Ecto neural progenitor cell (in vitro differentiated cells): ENCODE measurements at regions not wholly inside any gene's neighbourhood (a gene's known extent, or its start where the extent isn't known, plus 50 kb on each side); places are given as distances from the start of the nearest gene placed in this dataset.
"Not testable (repeated sequence)": the region's sequence is repeated elsewhere in the genome, so short reads cannot be mapped to it uniquely, and the experiment has no call there.

ENCODE experiments used
- DNase-seq: peaks from one replicate; pipeline ENCODE4 v3.0.0-alpha.2; 2018; ENCODE audit warnings: low spot score

- DNase-seq, result no peak
Observed at GRCh38 chr2:161480123-161480522, 64.0 kb downstream of the TBR1 start.

DNA sequence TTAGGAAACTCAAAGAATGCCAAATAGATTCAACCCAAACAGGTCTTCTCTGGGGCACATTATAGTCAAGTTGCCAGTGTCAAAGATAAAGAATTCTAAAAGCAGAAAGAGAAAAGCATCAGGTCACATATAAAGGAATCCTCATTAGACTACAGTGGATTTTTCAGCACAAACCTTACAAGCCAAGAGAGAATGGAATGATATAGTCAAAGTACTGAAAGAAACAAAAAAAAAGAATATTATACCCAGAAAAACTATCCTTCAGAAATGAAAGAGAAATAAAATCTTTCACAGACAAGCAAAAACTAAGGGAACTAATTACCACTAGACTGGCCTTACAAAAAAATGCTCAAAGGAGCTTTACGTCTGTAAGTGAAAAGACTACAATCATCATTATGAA, 65.5 kb downstream of the TBR1 start:
- no peak for DNase-seq

DNA sequence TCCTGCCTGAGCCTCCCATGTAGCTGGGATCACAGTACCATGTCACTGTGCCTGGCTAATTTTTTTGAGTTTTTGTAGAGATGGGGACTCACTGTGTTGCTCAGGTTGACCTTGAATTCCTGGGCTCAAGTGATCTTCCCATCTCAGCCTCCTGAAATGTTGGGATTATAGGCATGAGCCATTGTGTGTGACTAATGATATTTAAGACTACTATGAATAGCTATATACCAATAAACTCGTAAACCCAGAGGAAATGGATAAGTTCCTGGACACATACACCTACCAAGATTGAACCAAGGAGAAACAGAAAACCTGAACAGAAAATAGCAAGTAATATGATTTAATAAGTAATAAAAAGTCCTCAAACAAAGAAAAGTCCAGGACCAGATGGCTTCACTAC, 68.0 kb downstream of the TBR1 start:
- no peak for DNase-seq

- DNase-seq, result no peak
Observed at GRCh38 chr2:161486111-161486510, 70.0 kb downstream of the TBR1 start.

DNA sequence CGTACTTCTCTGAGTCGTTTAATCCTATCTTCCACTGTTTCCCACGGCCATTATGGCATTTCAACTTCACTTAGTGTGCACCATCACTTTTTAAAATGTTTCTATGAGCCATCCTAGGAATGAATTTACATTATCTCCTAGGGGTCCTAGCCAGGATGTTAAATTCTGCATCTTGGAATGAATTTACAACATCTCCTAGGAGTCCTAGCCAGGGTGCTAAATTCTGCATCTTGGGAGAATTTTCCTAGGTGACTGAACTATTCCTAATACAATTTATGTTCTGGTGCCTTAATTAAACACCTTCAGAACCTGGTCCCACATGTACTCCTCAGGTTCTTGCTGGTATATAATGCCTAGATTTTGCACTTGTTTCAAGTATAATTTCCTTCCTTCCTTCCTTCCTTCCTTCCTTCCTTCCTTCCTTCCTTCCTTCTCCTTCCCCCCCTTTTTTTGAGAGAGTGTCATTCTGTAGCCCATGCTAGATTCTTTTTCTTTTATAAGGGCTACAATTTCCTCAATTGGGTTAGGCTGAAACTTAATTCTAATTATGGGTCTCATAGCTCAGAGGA, 72.1 kb downstream of the TBR1 start:
- DNase-seq, result no peak

- no peak for DNase-seq
Observed at GRCh38 chr2:161488879-161489278, 72.8 kb downstream of the TBR1 start.

DNA sequence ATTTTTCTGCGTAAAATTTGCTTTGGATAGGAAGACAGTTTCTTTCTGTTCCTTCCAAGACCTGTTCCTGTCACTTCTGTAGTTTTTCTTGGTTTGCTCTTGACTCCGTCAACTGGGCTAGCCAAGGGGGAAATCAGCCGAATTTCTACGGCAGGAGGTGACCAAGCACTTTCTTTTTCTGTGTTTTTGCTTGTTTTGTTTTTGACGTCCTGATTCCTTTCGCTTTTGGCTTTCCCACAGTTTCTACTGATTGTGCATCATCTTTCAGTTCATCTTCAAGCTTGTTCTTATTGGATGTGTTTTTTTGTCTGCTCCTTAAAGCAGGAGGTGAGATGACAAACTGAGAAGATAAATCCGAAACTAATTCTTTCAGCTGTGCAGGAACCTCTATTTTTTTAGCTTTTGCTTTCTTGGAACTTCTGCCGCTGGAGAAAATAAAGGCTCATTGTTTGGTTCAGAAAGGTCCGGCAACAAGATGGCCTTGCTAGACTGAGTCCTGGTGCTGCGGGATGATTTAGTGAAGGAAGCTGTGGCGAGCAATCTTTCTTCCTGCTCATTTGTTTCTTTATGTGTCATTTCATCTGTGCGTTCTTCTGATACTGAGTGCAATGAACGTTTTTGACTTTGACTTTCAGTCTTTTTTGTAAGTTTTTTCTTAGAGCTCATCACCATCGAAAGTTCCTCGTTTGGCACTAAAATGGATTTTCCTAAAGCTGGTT, 85.0 kb downstream of the TBR1 start:
- DNase-seq, result not testable (repeated sequence)

- DNase-seq, result not testable (repeated sequence)
Observed at GRCh38 chr2:161502279-161502678, 86.2 kb downstream of the TBR1 start.

GRCh38 chr2:161504628-161505289, 88.7 kb downstream of the TBR1 start:
- DNase-seq, result not testable (repeated sequence)

GRCh38 chr2:161505466-161505865, 89.4 kb downstream of the TBR1 start:
- not testable (repeated sequence) for DNase-seq

GRCh38 chr2:161513295-161514032, 97.4 kb downstream of the TBR1 start:
- peak; percentile 52 for DNase-seq

GRCh38 chr2:161522796-161523195, 101.4 kb upstream of the SLC4A10 start:
- DNase-seq, result no peak

DNA sequence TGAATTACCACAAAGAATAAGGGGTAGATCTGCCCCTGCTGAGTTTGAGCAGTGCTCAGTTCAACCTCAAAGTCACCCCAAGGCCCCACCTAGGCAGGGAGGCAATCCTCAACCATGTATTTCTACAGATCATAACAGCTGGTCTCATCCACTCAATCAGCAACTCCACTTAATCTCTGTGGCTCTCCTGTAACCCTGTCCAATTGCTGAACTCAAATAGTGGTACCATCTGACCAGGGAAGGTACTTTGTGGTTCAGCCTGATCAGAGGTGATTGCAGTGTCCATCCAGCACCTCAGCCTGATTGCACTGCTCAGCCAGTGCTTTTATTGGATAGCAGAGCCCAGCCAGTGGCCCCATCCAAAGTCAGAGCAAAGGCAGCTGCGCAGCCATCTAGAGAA, 91.0 kb upstream of the SLC4A10 start:
- DNase-seq, result no peak

- no peak for DNase-seq
Observed at GRCh38 chr2:161546635-161547034, 77.6 kb upstream of the SLC4A10 start.

- DNase-seq, result no peak
Observed at GRCh38 chr2:161547130-161547529, 77.1 kb upstream of the SLC4A10 start.

DNA sequence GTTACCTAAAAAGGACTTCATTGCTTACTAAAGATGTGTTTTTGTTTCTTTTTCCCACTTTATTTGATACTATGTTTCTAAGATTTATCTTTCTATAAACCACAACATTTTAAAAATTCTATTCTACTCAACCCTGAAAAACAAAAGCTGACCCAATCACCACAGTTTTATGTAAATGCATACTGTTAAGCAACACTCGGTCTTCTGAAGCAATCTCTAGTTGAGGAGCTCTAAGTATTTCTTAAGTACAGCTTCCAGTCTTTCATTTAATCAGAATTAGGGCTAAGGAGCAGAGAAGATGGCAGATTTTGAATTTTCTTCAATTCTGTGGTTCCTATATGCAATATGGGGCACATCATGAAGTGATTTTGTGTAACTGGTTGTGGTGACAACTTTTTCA, 72.2 kb upstream of the SLC4A10 start:
- DNase-seq, result no peak

- DNase-seq, result no peak
Observed at GRCh38 chr2:161555826-161556225, 68.4 kb upstream of the SLC4A10 start.

DNA sequence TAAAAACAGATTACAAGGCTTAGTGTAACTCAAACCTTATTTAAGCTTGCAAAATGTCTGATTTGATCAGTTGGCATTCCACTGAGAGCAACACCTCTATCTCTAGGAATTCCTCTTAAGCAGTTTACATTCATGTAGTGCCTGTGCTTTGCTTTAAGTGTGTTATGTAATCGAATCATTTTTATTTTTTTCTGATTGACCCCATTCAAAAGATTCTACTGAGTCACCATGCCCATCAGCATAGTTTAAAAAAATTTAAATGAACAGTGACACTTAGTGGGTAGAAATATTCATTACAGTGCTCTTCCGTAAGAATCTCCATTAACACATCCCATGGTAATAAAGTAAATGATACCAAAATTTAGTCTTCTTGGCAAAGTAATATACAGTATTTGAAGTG, 67.8 kb upstream of the SLC4A10 start:
- no peak for DNase-seq

- no peak for DNase-seq
Observed at GRCh38 chr2:161557538-161557937, 66.7 kb upstream of the SLC4A10 start.

GRCh38 chr2:161564906-161565305, 59.3 kb upstream of the SLC4A10 start:
- DNase-seq, result no peak

- DNase-seq, result no peak
Observed at GRCh38 chr2:161569401-161569800, 54.8 kb upstream of the SLC4A10 start.

DNA sequence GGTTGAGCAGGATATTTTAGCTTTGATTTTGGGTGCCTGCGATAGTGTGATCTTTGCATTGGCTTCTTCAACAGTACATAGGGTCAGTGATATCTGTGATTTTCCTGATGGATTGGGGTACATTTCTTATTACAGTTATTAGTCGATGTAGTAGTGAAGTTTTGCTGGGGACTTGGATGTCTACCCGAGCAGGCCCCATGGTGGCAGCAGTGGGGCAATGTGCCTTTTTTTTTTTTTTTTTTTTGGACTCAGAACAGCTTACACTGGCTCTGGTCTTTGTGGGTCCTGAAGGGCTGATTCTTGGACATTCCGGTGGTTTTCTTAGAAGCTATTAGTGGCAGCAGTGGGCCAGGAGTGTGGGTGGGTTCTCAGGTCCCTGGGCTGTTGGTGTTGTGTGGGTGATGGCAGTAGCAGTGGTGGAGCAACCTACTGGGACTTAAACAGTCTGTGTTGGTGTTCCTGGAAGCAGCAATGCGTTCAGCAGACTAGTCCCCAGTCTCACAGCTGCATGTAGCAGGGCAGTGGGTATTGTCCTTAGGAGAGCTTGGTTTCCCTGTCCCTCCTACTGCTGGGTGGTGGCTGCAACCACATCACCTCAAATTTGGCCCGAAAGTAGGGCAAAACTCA, 53.7 kb upstream of the SLC4A10 start:
- no peak for DNase-seq
